ENCODE measurements at regions not wholly inside any gene's neighbourhood (a gene's known extent, or its start where the extent isn't known, plus 50 kb on each side); places are given as distances from the start of the nearest gene placed in this dataset.

GRCh38 chr11:36890121-36890679 is 292.2 kb upstream of the RAG2 start:
- DNase-seq (ENCODE audit: low read depth in 2 of 2), result no peak

GRCh38 chr11:36885154-36885553 is 287.1 kb upstream of the RAG2 start:
- DNase-seq (ENCODE audit: low read depth in 2 of 2), result no peak

GRCh38 chr11:36878737-36879136 is 280.7 kb upstream of the RAG2 start:
- no peak for DNase-seq (ENCODE audit: low read depth in 2 of 2)

- no peak for DNase-seq (ENCODE audit: low read depth in 2 of 2)
Measured at GRCh38 chr11:36877149-36877548, 279.1 kb upstream of the RAG2 start.

- DNase-seq (ENCODE audit: low read depth in 2 of 2), result no peak
Measured at GRCh38 chr11:36876266-36876665, 278.2 kb upstream of the RAG2 start.

GRCh38 chr11:36874291-36874690 is 276.3 kb upstream of the RAG2 start:
- DNase-seq (ENCODE audit: low read depth in 2 of 2), result no peak

GRCh38 chr11:36870361-36870760 is 272.3 kb upstream of the RAG2 start:
- DNase-seq (ENCODE audit: low read depth in 2 of 2), result no peak

- DNase-seq (ENCODE audit: low read depth in 2 of 2), result no peak
Measured at GRCh38 chr11:36868380-36868779, 270.3 kb upstream of the RAG2 start.

- DNase-seq (ENCODE audit: low read depth in 2 of 2), result no peak
Measured at GRCh38 chr11:36865846-36866245, 267.8 kb upstream of the RAG2 start.

- DNase-seq (ENCODE audit: low read depth in 2 of 2), result no peak
Measured at GRCh38 chr11:36854875-36855274, 256.8 kb upstream of the RAG2 start.

GRCh38 chr11:36848660-36849059 is 250.6 kb upstream of the RAG2 start:
- no peak for DNase-seq (ENCODE audit: low read depth in 2 of 2)

GRCh38 chr11:36840378-36840777 is 242.3 kb upstream of the RAG2 start:
- no peak for DNase-seq (ENCODE audit: low read depth in 2 of 2)

- DNase-seq (ENCODE audit: low read depth in 2 of 2), result no peak
Measured at GRCh38 chr11:36837831-36838437, 239.9 kb upstream of the RAG2 start.

GRCh38 chr11:36825251-36825650 is 227.2 kb upstream of the RAG2 start:
- no peak for DNase-seq (ENCODE audit: low read depth in 2 of 2)

- DNase-seq (ENCODE audit: low read depth in 2 of 2), result no peak
Measured at GRCh38 chr11:36824349-36824748, 226.3 kb upstream of the RAG2 start.

- DNase-seq (ENCODE audit: low read depth in 2 of 2), result no peak
Measured at GRCh38 chr11:36822829-36823228, 224.8 kb upstream of the RAG2 start.

GRCh38 chr11:36818410-36818809 is 220.4 kb upstream of the RAG2 start:
- DNase-seq (ENCODE audit: low read depth in 2 of 2), result no peak

GRCh38 chr11:36817336-36817965 is 219.4 kb upstream of the RAG2 start:
- DNase-seq (ENCODE audit: low read depth in 2 of 2), result no peak

- DNase-seq (ENCODE audit: low read depth in 2 of 2), result no peak
Measured at GRCh38 chr11:36809303-36809702, 211.3 kb upstream of the RAG2 start.

- no peak for DNase-seq (ENCODE audit: low read depth in 2 of 2)
Measured at GRCh38 chr11:36807871-36808270, 209.8 kb upstream of the RAG2 start.

- no peak for DNase-seq (ENCODE audit: low read depth in 2 of 2)
Measured at GRCh38 chr11:36803084-36803483, 205.0 kb upstream of the RAG2 start.

GRCh38 chr11:36792996-36793914 is 195.2 kb upstream of the RAG2 start:
- DNase-seq (ENCODE audit: low read depth in 2 of 2), result no peak

GRCh38 chr11:36791957-36792356 is 193.9 kb upstream of the RAG2 start:
- DNase-seq (ENCODE audit: low read depth in 2 of 2), result no peak
